AG09319 (cell line): ENCODE measurements at regions not wholly inside any gene's neighbourhood (a gene's known extent, or its start where the extent isn't known, plus 50 kb on each side); places are given as distances from the start of the nearest gene placed in this dataset.

Source experiments
- DNase-seq: peaks from one replicate; pipeline ENCODE4 v3.0.0-alpha.2; 2010; ENCODE audit warnings: low read depth; ENCODE audit errors: extremely low read depth
- CTCF ChIP-seq: IDR thresholded peaks from 2 replicates; pipeline ENCODE4 v1.5.1; 2011; ENCODE audit warnings: low read depth, mild to moderate bottlenecking, inconsistent platforms, low read length, moderate library complexity

- no peak for DNase-seq
- no peak for TF ChIP-seq CTCF
Observed at GRCh38 chr14:85417396-85417795, 112.5 kb upstream of the FLRT2 start.

- TF ChIP-seq CTCF = no peak
- no peak for DNase-seq
Observed at GRCh38 chr14:85418721-85419120, 111.2 kb upstream of the FLRT2 start.

GRCh38 chr14:85420278-85420677 is 109.7 kb upstream of the FLRT2 start:
- TF ChIP-seq CTCF = no peak
- DNase-seq = no peak

- no peak for TF ChIP-seq CTCF
- DNase-seq = no peak
Observed at GRCh38 chr14:85420707-85421106, 109.2 kb upstream of the FLRT2 start.

GRCh38 chr14:85421186-85421877 is 108.6 kb upstream of the FLRT2 start:
- no peak for DNase-seq
- TF ChIP-seq CTCF = no peak

- DNase-seq = no peak
- TF ChIP-seq CTCF = no peak
Observed at GRCh38 chr14:85423889-85424288, 106.1 kb upstream of the FLRT2 start.

- no peak for TF ChIP-seq CTCF
- no peak for DNase-seq
Observed at GRCh38 chr14:85425507-85425906, 104.4 kb upstream of the FLRT2 start.
